Inflammatory macrophage (primary cell): ENCODE measurements at regions not wholly inside any gene's neighbourhood (a gene's known extent, or its start where the extent isn't known, plus 50 kb on each side); places are given as distances from the start of the nearest gene placed in this dataset.
"Not testable (repeated sequence)": the region's sequence is repeated elsewhere in the genome, so short reads cannot be mapped to it uniquely, and the experiment has no call there.

Experiments
- DNase-seq, 2 donors: peaks; one replicate each; pipeline ENCODE4 v3.0.0-alpha.2; 2020 to 2022

DNA sequence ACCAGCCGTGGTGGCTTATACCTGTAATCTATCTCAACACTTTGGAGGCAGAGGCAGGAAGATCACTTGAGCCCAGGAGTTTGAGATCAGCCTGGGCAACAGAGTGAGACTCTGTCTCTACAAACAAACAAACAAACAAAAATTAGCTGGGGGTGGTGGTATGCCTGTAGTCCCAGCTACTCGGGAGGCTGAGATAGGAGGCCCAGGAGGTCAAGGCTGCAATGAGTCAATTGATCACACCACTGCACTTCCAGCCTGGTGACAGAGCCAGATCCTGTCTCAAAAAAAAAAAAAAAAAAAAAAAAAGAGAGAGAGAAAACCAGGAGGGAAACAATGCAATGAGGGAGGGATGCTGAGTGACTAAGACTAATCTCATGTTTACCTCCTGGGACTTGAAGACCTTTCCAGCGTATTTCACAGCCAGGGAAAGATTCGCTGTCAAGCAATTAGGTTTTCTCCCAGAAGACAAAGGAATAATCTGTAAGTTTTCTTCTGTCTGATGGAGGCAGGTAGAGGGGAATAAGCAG is 51.1 kb upstream of the MIER3 start:
- no peak for DNase-seq

DNA sequence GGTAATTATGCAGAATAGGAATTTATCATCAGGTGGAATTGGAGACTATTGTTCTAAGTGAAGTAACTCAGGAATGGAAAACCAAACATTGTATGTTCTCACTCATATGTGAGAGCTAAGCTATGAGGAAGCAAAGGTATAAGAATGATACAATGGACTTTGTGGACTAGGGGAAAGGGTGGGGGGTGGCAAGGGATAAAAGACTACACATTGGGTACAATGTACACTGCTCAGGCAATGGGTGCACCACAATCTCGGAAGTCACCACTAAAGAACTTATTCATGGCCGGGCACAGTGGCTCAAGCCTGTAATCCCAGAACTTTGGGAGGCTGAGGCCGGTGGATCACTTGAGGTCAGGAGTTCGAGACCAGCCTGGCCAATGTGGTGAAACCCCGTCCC is 51.6 kb upstream of the MIER3 start:
- DNase-seq: not testable (repeated sequence)

DNA sequence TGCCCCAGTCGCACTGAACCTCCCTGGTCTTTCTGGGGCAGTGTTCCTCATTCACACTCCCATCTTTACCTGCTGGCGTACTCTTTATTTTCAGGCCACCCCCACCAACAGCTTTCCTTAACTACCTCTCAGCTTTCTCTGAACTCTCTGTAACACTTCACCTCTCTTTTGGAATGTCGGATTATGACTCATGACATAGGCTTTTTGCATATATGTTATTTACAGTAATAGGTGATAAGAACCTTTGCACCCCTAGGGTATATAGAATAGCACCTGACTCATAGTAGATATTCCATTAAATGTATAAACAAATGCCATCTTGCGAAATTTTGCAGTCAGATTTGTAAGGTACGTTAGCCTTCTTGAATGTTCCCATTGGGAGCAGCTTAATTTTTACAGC is 52.9 kb upstream of the MIER3 start:
- DNase-seq: no peak

DNA sequence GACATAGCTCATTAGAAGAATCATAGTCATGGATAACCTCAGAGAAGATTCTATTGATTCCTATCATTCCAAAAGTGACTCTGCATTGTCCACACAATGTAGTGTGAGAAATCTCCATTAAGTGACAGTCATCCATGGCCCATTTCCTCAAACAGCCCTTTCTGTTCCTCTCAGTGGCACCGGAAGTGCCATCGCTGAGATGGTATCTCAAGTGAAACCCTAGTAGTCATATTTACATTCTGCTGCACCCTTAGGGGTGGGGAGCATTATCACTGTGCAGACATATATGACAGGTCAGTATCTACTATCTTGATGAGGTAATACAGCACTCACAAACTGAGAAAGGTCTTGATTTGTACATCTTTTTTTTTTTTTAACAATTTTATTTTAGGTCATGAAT is 55.4 kb upstream of the MIER3 start:
- DNase-seq: peak; percentile 32 to 39

DNA sequence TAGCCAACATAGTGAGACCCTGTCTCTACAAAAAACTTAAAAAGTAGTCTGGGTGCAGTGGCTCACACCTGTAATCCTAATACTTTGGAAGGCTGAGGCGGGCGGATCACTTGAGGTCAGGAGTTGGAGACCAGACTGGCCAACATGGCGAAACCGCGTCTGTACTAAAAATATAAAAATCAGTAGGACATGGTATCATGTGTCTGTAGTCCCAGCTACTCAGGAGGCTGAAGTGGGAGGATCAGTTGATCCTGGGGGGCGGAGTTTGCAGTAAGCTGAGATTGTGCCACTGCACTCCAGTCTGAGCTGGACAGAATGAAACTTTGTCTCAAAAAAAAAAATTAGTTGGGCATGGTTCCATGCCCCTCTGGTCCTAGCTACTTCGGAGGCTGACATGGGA is 57.9 kb upstream of the MIER3 start:
- peak in 1 of 2 donors; percentile 9 for DNase-seq

DNA sequence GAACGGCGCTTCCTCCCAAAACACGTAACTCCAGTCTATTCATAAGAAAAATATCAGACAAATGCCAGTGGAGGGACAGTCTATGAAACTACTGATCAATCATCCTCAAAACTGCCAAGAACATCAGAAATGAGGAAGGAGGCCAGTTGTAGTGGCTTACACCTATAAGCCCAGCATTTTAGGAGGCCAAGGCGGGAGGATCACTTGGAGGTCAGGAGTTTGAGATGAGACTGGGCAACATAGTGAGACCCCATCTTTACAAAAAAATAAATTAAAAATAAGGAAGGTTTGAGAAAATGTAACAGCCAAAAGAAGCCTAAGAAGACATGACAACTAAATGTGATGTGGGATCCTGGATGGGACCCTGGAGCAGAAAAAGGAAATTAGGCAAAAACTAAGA is 58.9 kb upstream of the MIER3 start:
- no peak for DNase-seq

DNA sequence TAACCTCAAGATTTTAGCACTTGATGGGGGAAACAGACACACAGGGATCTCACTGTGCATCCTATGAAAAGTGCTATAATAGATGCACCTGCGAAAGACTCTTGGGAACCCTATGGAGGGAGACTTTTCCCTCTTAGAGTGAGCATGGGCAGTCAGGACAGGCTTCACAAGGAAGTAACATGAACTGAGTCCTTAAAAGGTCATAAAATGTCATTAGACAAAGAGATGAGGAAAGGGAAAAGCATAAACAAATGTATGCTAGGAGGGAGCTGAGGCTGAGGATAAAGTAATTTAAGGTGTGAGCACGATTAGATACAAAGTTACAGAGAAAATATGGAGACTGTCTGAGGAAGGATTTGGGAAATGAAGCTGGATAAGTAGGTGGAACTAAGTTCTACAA is 60.6 kb upstream of the MIER3 start:
- DNase-seq: no peak

DNA sequence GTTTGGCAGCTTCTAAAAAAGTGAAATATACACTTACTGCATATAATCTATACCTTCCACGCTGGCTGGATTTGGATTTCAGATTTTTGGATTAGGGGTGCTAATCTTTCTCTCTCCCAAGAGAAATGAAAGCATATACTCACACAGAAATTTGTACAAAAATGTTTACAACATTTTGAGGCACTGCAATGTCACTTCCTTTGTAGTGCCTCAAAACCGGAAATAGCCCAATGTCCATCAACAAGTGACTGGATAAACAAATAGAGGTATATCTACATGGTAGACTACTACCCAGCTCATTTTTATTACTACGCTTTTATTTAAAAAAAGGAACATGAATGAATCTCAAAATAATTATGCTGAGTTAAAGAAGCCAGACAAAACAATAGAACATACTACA is 74.0 kb upstream of the MIER3 start:
- no peak for DNase-seq

DNA sequence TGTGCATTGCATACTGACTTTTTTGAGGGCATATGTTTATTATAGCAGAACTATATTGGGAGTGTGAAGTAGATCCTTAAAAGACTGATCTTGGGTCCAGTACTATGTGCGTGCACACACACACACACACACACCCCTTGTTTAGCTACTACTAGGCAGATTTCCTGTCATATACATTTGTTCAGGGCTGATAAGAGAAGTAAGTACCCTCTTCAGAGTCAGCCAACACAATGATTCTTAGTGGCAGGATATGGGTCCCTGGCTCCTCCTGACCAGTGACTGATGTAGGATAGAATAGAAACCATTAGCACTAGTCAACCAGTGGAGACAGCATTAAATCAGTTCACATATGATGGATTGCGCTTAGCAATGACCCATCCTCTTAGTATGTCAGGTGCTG is 76.2 kb upstream of the MIER3 start:
- DNase-seq: no peak

DNA sequence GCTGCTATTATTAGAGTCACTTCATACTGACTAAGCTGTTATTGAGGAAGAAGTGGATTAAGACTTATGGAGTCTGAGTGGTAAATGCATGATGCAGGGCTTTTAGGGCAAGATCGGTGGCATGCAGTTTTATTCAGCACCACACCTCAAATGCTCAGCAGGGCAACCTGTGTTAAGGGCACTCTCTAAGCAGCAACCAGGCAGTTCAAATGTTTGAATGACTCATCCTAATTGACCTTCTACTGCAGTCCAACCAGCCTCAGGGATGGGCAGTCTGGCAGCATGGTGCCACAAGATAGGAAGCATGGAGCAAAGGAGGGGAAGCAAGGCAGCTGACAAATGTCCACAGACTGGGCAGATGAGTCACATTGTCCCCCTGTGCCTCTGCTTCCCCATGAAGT is 80.2 kb upstream of the MIER3 start:
- peak; percentile 14 to 15 for DNase-seq

DNA sequence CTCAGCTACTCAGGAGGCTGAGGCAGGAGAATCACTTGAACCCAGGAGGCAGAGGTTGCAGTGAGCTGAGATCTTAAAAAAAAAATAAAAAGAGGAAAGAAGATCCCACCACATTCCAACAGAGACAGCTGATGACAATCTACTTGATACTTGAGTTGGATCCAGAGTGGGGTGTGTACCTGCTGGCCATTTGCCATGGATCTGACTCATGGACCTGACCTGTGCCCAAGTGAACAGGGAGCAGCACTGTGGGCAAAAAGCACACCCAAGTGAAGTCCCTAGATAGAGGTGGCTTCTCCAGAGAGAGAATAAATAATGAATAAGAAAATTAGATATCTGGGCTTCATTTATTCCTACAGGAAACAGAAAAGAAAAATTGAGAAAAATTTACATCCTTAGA is 81.2 kb upstream of the MIER3 start:
- no peak for DNase-seq

DNA sequence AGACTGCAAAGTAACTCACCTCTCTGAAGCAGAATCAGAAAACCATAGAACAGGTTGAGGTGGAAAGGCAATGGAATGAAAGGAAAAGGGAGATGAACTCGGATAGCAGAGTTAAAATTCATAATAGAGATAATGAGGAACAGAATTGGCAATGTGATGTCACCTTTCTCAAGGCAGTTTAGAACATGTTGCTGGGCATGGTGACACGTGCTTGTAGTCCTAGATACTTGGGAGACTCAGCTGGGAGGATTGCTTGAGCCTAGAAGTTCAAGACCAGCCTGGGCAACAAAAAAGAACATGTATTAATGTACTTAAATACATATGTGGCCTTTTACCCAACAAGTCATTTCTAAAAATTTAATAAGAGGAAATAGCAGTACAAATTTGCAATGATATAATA is 81.6 kb upstream of the MIER3 start:
- DNase-seq: no peak

DNA sequence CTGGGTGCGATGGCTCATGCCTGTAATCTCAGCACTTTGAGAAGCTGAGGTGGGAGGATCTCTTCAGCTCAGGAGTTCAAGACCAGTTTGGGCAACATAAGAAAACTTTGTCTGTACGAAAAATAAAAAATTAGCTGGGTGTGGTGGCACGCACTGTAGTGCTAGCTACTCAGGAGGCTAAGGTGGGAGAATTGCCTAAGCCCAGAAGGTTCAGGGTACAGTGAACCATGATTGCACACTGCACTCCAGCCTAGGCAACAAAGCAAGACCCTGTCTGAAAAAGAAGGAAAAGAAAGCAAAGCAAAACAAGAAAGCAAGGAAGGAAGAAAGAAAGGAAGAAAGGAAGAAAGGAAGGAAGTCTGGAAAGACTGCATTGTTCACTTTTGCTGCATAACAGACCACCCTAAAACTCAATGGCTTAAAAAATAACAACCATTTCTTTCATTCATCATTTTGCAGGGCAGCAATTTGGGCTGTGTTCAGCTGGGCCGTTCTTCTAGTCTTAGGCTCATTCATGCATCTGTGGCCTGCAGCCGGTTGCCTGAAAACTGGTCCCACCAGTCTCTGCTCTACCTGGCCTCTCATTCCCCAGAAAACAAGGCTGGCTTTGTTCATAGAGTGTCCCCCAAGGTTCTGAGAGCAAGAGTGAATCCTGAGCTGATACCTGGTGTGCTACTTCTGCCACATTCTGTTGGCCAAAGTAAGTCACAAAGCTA is 82.4 kb upstream of the MIER3 start:
- DNase-seq: no peak

DNA sequence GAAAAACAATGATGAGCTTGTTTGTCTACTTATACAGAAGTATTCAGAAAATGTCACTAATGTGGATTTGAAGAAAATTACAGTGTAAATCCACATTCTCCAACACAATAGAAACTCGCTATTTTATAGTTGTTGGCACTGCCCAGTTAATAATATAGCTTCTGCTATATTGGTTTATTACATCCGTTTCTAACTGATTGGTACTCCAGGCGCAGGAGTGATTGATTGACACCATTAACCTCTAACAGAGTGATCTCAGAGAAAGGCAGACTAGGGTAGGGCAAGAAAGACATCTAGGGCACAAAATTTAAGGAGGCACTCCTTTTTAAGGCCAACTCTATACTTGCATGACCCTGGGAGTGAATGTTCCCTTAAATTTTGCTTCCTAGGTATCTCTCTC is 84.0 kb upstream of the MIER3 start:
- no peak for DNase-seq

DNA sequence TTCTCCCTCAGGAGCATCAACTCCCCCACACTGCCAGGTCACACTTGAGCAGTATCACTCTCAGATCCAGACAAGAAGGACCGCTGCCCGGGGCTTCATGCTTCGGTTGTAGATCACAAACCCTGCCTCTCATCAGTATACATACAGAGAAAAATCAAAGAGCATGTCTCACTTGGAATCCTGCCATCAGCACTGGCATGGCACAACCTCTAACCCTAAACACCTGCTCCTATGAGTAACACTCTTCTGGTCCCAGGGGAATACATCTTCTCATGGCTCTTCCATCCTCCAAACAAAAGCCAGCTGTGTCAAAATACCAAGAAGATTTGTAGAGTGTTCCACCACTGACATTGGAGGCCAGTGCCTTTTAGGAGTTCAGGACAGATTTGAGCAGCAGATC is 84.8 kb upstream of the MIER3 start:
- DNase-seq: no peak

DNA sequence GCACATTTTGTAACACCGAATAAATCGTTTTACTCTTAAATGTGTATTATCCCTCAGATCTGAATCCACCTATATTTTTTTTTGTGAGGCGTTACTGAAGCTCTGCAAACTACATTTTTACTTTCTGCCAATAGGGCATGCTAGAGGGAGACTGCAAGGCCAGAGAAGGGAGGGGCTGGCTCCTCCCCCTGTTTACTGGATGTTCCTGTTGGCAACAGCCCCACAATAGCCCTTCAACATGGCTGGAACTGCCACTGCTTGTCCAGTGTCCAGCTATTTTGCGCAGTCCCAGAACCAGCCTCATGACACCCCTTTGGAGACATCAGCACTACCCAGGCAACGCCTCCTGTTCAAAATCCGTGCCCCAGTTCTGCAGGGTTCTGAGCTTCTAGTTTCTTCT is 85.4 kb upstream of the MIER3 start:
- no peak for DNase-seq

DNA sequence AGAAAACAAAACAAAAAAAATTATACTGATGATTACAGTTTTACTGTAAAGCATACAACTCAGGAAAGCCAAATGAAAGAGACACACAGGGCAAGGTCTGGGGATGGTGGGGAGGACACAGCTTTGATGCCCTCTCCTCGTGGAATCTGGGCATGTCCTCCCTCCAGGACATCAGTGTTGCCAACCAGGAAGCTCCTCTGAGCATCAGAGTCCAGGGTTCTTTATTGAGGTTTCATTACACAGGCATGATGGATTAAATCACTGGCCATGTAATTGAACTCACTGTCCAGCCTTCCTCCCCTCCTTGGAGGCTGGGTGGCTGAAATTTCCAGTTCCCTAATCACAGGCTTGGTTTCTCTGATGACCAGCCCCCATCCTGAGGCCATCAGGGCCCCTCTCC is 89.6 kb upstream of the MIER3 start:
- DNase-seq: no peak

DNA sequence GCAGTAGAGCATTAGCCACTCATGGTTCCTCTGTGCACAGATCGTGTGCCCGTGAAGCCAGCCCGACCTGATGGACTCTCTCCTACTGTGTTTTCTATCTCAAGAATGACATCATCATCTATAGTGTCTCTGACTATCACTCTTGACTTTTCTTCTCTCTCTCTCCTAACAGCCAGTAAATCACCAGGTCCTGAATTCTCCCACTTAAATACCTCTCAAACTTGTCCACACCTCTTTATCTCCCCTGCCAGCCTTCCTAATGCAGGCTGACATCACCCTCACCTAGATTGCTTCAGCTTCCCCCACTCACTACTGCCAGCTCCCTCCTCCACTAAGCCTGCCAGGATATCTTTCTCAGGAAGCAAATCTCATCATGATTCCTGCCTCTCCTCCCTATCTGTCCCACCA is 90.6 kb upstream of the MIER3 start:
- DNase-seq: no peak

DNA sequence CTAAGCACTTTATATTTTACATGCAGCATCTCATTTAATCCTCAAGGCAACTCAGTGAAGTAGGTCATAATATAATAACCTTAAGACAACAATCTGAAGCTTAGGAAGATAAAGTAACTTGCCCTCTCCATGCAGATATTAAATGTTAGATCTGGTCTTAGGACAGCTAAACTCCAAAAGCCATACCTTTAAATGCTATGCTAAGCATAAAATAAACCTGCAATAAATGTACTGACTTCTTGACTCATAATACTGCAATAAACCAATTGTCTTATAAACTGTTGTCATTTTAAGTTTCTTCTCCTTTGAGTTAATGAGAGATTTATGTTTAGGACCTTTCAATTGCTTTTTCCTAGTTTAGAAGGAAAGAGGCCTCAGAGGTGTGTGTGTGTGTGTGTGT is 102.2 kb upstream of the MIER3 start:
- DNase-seq: no peak

DNA sequence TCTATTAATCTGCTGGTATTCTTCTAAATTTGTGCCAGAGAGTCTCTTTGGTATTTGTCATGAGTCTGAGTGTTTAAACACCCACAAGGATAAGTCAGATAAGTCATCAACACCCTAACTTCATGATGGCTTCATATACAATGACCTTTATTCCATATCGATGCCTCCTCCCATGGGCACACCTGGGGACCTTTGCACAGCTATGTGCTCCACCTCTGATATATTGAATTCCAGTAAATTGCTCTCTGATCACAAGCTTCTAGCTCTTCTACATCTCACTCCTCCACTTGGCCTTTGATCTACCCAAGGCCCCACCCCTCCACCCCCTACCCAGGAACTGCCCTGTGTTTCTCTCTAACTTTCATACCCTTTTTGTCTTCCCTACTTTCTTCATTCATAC is 102.7 kb upstream of the MIER3 start:
- DNase-seq: no peak

DNA sequence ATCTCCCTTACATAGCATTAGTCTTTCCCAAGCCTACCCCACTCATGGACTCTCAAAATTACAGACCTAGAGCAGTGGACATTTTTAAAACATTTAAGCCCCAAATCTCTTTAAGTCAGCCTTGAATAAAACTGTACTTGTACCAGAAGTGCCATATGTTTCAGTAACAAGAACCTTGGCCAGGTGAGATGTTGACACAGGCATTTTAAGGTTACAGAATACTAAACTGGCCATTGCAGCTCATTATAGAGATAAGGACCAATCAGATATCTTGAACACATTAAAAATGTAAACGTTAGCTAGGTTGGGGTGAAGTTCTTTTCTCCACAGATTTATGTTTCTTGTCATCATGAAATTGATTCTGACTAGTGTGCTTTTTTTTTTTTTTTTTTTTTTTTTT is 103.8 kb upstream of the MIER3 start:
- DNase-seq: no peak

DNA sequence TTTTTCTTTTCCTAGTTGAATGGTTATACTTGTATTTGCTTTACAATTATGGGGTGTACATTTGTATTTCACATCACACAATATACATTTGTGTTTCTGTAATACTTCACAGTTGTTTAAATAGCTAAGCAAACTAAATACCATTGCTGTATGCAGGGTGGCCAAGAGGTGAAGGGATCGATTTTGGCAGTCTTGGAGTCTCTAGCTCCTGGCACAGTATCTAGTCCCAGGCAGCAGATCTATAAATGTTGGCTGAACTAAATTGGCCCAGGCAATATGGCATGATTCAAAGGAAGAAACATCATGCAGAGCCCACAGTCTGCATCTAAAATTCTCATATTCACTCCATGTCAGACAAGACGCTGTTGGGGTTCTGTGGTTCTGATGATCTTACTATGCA is 110.1 kb upstream of the GPBP1 start:
- no peak for DNase-seq

DNA sequence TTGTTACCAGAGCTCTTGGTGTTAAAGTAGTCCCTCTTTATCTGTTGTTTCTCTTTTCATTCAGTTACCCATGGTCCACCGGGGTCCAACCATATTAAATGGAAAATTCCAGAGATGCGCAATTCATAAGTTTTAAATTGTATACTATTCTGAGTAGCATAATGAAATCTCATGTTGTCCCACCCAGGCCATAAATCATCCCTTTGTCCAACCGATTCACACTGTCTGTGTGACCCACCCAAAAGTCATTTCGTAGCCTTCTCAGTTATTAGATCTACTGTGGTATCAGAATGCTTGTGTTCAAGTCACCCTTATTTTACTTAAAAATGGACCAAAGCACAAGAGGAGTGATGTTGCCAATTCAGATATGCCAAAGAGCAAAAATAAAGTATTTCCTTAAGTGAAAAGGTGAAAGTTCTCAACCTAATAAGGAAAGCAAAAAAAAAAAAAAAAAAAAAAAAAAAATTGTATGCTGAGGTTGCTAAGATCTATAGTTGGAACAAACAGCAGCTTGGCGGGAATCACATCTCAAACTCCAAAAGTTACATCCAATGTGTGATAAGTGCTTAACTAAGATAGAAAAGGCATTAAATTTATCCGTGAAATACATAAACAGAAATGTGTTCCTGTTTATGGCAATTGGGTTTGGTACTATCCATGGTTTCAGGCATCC is 106.8 kb upstream of the GPBP1 start:
- DNase-seq: no peak

DNA sequence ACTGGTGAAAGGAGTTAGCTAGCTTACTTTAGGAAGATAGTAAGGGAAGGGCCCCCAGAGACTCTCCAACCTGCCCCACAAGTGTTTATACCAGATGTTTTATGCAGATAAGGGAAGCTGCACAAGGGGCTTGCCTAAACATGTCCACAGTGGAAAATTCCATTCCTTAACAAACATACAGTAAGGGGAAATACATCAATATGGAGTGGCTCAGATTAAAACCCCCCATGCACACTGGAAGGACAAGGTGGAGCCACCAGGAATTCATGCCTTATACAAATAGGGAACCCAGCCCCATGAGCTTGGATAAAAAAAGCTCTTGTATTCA is 106.3 kb upstream of the GPBP1 start:
- no peak for DNase-seq
